NCI-H524 (cell line): ENCODE measurements at regions not wholly inside any gene's neighbourhood (a gene's known extent, or its start where the extent isn't known, plus 50 kb on each side); places are given as distances from the start of the nearest gene placed in this dataset.

Experiments
- DNase-seq, 2 experiments: peaks; one replicate each; lab custom pipeline; 2025; lab: John Stamatoyannopoulos, UW

DNA sequence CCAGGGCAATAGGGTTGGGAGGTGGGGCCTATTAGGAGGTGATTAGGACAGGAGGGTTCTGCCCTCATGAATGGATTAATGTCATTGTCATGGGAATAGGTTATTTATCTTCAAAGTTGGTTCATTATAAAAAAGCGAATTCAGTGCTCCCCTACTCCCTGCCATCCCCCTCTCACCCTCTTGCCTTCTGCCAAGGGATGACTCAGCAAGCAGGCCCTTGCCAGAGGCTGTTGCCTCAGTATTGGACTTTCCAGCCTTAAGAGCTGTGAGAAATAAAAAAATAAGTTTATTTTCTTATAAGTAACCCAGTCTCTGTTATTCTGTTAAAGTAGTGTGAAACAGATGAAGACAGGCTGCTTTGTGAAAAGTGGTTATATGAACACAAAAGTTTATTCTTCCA lies 381.1 kb upstream of the ZFP64 start:
- peak; percentile 36 to 50 for DNase-seq

DNA sequence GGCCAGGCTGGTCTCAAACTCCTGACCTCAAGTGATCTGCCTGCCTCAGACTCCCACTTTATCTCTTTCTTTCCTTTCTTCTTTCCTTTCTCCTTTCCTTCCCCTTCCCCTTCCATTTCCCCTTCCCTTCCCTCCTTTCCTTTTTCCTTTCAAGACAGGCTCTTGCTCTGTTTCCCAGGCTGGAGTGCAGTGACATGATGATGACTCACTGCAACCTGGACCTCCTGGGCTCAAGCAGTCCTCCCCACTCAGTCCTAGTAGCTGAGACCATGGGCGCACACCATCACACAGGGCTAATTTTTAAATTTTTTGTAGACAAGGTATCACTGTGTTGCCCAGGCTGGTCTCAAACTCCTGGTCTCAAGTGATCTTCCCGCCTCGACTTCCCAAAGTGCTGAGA lies 377.6 kb upstream of the ZFP64 start:
- DNase-seq: no peak

- DNase-seq: no peak
Measured at GRCh38 chr20:52565614-52566013, 374.0 kb upstream of the ZFP64 start.

- no peak for DNase-seq
Measured at GRCh38 chr20:52564594-52564993, 373.0 kb upstream of the ZFP64 start.

GRCh38 chr20:52552181-52552872 lies 360.7 kb upstream of the ZFP64 start:
- DNase-seq: no peak

GRCh38 chr20:52542131-52542530 lies 350.6 kb upstream of the ZFP64 start:
- DNase-seq: no peak

DNA sequence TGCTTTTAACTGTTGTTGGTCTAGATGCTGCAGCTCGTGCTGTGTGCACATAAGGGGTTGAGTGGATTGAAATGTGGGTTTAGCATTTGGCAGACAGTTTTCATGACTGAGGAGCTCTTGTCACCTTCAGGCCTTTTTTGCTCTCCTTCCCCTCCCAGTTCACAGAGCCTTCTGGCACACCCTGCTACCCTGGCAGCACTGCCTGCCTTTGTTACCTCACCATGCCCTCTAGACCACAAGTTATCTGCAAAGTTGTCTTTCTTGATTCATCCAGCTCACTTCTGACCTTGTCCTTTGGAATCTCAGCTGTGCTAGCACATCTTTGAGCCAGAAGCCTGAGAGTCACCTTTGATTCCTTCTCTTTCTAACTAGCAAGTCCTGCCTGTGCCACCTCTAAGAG lies 348.9 kb upstream of the ZFP64 start:
- no peak for DNase-seq

GRCh38 chr20:52539891-52540290 lies 348.3 kb upstream of the ZFP64 start:
- DNase-seq: no peak

GRCh38 chr20:52536841-52537400 lies 345.3 kb upstream of the ZFP64 start:
- no peak for DNase-seq

DNA sequence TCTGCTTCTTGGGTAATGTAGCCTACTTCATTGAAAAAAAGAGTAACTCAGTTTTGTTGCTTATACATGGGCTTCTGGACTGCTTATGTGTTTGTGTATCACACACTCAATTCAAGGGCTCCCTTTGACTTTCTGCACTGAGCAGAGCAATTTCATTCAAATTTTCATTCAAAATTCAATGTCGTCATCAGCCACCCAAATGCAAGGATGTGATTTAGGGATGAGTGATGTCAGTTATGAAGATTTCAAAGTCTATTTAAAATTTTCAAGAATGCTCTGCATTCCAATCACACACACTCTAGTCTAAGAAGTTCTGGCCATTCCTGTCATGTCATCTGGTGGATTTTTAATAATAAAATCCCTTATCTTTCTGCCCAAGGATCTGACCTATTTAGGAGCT lies 344.5 kb upstream of the ZFP64 start:
- DNase-seq: no peak

DNA sequence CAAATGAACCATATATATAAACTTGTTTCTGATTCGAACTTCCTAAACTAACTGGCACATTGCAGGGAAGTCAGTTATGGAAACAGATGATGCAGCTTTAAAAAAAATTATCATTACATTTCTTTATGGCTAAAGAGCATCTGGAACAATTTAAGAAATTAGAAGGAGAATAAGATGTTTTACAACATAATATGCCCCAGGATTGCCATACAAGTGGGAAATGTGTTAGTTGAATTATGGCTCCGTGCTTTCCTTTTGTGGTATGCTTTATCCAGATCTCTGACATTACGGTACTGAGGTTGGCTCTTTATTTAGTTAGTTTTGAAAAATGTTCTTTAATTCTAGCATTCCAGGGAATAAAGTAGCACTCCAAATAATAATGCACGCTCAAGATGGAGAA lies 343.0 kb upstream of the ZFP64 start:
- DNase-seq: no peak

DNA sequence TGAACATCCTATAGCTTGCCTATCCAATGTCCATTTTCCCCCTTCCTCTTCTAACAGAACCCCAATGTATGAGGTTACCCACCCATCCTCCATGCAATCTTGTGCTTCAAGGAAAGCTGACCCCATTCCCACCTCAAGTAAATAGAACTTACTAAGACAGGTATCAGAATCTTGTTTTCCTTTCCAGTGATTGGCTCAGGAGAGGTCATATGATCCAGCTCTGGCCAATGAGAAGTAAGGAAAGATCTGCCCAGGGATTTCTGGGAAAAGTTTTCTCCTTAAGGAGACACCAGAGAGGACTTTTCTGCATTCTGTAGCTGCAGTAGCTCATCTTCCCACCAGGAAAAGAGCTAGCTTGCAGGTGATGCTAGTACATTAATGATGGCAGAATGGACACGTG lies 341.8 kb upstream of the ZFP64 start:
- no peak for DNase-seq

- no peak for DNase-seq
Measured at GRCh38 chr20:52532674-52533073, 341.1 kb upstream of the ZFP64 start.

GRCh38 chr20:52530571-52530970 lies 339.0 kb upstream of the ZFP64 start:
- no peak for DNase-seq

- DNase-seq: no peak
Measured at GRCh38 chr20:52529826-52530225, 338.2 kb upstream of the ZFP64 start.

- no peak for DNase-seq
Measured at GRCh38 chr20:52524861-52525260, 333.3 kb upstream of the ZFP64 start.

DNA sequence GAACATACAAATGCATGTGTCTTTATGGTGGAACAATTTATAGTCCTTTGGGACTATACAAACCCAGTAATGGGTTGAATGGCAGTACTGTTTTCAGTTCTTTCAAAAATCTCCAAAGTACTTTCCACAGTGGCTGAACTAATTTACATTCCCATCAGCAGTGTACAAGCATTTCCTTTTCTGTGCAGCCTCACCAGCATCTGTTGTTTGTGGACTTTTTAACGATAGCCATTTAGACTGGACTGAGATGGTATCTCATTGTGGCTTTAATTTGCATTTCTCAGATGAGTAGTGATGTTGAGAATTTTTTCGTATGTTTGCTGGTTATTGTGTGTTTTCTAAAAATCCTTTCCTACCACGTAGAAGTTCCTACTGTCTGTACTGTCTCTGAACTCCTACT lies 327.2 kb upstream of the ZFP64 start:
- DNase-seq: no peak

DNA sequence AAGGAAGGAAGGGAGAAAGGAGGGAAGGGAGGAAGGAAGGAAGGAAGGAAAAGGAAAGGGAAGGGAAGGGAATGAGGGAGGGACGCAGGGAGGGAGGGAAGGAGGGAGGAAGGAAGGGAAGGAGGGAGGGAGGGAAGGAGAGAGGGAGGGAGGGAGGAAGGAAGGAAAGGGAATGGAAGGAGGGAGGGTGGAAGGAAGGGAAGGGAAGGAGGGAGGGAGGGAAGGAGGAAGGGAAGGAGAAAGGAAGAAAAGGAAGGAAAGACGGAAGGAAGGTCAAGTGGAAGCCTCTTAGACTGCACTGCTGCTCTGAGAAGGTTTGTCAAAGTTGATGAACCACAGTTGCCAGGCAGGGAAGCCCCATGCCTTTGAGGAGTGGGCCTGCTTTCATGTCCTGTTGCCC lies 324.3 kb upstream of the ZFP64 start:
- DNase-seq: no peak

GRCh38 chr20:52500157-52500556 lies 308.6 kb upstream of the ZFP64 start:
- DNase-seq: no peak

GRCh38 chr20:52497731-52498130 lies 306.2 kb upstream of the ZFP64 start:
- no peak for DNase-seq

DNA sequence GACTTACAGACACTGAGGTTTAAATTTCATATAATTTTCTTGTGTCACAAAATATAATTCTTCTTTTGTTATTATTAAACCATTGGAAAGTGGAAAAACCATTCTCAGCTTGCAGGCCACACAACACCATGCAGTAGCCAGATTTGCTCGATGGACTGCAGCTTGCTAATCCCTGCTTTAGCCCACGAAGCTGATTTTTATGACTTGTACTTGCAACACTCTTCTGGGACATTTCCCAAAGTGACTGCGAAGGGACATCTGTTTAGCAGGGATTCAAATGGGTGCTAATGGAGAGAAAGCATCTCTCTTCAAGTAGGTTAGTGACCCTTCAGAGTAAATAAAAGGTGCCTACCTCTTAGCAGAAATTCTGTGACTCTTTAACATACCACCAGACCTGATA lies 304.6 kb upstream of the ZFP64 start:
- DNase-seq: peak in 1 of 2 experiments; percentile 59

- DNase-seq: no peak
Measured at GRCh38 chr20:52494244-52494643, 302.7 kb upstream of the ZFP64 start.

DNA sequence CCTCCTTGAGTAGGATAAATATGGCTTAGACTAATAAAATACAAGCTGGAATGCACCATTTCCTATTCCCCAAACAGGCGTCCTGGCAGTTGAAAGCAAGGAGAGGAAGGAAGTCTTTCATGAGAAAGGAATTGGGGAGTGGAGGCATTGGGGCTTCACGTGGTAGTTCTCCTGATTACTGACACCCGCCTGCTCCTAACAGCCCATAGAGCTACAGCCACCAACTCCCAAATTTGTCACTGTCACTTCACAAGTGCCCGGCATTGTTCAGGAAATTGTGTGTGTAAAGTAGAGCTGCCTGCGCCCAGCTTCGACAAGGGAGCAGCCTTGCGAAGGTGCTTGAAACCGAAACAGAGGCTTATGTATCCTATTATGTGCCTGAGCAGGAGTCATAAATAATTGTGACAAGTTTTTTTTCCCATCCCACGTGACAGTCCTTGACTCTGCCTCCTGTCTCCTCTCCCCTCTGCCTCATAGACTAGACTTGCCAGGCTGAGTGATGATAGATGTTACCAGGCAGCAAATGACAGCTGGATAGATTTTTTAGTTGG lies 301.7 kb upstream of the ZFP64 start:
- DNase-seq: peak; percentile 94 to 97
